ENCODE measurements at regions not wholly inside any gene's neighbourhood (a gene's known extent, or its start where the extent isn't known, plus 50 kb on each side); places are given as distances from the start of the nearest gene placed in this dataset.

GRCh38 chr4:125547836-125548235, 233.1 kb downstream of the FAT4 start:
- no peak overlapping the region for H3K4me3 ChIP-seq (ENCODE audit: low read depth, low read length)
- DNase-seq (ENCODE audit: low read depth) = peak; percentile 69

GRCh38 chr4:125550769-125551168, 236.0 kb downstream of the FAT4 start:
- H3K4me3 ChIP-seq (ENCODE audit: low read depth, low read length) = no peak overlapping the region
- TF ChIP-seq CTCF (IDR thresholded peaks at IDR 0.05; ENCODE audit: insufficient read depth, low read depth, low read length) = no peak
- no peak for DNase-seq (ENCODE audit: low read depth)

More at GRCh38 chr4:125547836-125548235, 233.1 kb downstream of the FAT4 start:
- no peak for TF ChIP-seq CTCF (IDR thresholded peaks at IDR 0.05; ENCODE audit: insufficient read depth, low read depth, low read length)

GRCh38 chr4:125551466-125551865, 236.7 kb downstream of the FAT4 start:
- no peak for TF ChIP-seq CTCF (IDR thresholded peaks at IDR 0.05; ENCODE audit: insufficient read depth, low read depth, low read length)
- H3K4me3 ChIP-seq (ENCODE audit: low read depth, low read length) = no peak overlapping the region
- DNase-seq (ENCODE audit: low read depth) = no peak

- H3K4me3 ChIP-seq (ENCODE audit: low read depth, low read length) = no peak overlapping the region
- no peak for DNase-seq (ENCODE audit: low read depth)
- TF ChIP-seq CTCF (IDR thresholded peaks at IDR 0.05; ENCODE audit: insufficient read depth, low read depth, low read length) = no peak
Observed at GRCh38 chr4:125551967-125552366, 237.2 kb downstream of the FAT4 start.

- no peak for DNase-seq (ENCODE audit: low read depth)
- H3K4me3 ChIP-seq (ENCODE audit: low read depth, low read length) = no peak overlapping the region
- no peak for TF ChIP-seq CTCF (IDR thresholded peaks at IDR 0.05; ENCODE audit: insufficient read depth, low read depth, low read length)
Observed at GRCh38 chr4:125572601-125573000, 257.8 kb downstream of the FAT4 start.

- no peak for DNase-seq (ENCODE audit: low read depth)
- no peak overlapping the region for H3K4me3 ChIP-seq (ENCODE audit: low read depth, low read length)
- no peak for TF ChIP-seq CTCF (IDR thresholded peaks at IDR 0.05; ENCODE audit: insufficient read depth, low read depth, low read length)
Observed at GRCh38 chr4:125573368-125573767, 258.6 kb downstream of the FAT4 start.

- no peak for TF ChIP-seq CTCF (IDR thresholded peaks at IDR 0.05; ENCODE audit: insufficient read depth, low read depth, low read length)
- DNase-seq (ENCODE audit: low read depth) = no peak
- H3K4me3 ChIP-seq (ENCODE audit: low read depth, low read length) = no peak overlapping the region
Observed at GRCh38 chr4:125573786-125574185, 259.0 kb downstream of the FAT4 start.

Measured in fibroblast of villous mesenchyme (primary cell).